NAMALWA (cell line): ENCODE measurements at regions not wholly inside any gene's neighbourhood (a gene's known extent, or its start where the extent isn't known, plus 50 kb on each side); places are given as distances from the start of the nearest gene placed in this dataset.
"Not testable (repeated sequence)": the region's sequence is repeated elsewhere in the genome, so short reads cannot be mapped to it uniquely, and the experiment has no call there.

ENCODE experiments used
- DNase-seq: peaks from one replicate; pipeline ENCODE4 v3.0.0-alpha.2; 2015; ENCODE audit warnings: low spot score

DNA sequence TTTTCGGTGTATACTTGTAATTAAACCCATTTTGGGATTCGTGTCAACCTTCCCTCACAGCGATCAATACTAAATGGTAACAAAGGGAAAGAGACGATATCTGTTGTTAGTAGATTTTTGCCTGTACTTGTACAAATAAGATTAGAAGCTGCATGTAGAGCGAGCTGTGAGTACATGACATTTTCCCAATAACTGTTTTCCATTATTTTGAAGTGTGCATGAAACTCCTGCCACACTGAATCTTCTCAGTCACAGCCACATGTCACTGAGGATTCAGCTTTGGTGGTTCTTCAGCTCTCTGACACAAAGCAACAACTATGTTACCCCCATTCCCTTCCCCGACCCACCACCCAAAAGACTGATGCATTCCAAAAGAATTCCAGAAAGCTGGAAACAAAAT, 685.6 kb downstream of the EFNA5 start:
- no peak for DNase-seq

DNA sequence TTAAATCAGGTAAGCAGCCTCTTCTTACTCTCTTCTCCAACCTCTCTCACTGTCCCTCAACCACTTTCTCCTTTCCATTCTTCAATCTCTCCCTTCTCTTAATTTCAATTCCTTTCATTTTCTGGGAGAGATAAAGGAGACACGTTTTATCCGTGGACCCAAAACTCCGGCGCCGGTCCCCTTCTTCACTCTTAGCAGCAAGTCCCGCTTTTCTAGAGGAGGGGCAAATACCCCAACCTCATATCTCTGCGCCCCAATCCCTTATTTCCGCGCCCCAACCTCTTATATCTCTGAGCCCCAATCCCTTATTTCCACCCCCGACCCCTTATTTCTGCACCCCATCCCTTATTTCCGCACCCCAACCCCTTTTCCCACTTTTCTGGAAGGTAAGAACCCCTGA, 691.6 kb downstream of the EFNA5 start:
- not testable (repeated sequence) for DNase-seq

DNA sequence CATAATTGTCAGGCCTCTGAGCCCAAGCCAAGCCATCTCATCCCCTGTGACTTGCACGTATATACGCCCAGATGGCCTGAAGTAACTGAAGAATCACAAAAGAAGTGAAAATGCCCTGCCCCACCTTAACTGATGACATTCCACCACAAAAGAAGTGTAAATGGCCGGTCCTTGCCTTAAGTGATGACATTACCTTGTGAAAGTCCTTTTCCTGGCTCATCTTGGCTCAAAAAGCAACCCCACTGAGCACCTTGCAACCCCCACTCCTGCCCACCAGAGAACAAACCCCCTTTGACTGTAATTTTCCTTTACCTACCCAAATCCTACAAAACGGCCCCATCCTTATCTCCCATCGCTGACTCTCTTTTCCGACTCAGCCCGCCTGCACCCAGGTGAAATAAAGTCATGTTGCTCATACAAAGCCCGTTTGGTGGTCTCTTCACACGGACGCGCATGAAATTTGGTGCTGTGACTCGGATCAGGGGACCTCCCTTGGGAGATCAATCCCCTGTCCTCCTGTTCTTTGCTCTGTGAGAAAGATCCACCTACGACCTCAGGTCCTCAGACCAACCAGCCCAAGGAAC, 692.1 kb downstream of the EFNA5 start:
- not testable (repeated sequence) for DNase-seq

DNA sequence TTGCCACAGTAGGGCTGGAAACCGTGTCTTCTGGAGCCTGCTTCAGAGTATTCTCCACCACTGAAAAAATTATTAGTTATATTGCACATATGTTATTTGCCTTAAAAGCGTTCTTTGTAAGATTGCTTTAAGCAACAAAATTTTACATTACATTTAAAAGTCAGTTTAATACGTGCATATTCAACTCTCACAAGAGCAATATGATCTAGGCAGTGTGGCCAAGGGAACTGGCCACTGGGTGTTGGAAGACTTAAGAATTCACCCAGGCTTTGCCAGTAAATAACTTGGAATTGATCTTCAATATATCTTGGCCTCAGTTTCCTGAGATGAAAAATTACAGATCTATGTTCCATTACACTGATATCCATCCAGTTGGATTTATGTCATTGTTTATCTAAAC, 694.4 kb downstream of the EFNA5 start:
- DNase-seq, result no peak

GRCh38 chr5:106974272-106974671, 696.5 kb downstream of the EFNA5 start:
- DNase-seq, result no peak

DNA sequence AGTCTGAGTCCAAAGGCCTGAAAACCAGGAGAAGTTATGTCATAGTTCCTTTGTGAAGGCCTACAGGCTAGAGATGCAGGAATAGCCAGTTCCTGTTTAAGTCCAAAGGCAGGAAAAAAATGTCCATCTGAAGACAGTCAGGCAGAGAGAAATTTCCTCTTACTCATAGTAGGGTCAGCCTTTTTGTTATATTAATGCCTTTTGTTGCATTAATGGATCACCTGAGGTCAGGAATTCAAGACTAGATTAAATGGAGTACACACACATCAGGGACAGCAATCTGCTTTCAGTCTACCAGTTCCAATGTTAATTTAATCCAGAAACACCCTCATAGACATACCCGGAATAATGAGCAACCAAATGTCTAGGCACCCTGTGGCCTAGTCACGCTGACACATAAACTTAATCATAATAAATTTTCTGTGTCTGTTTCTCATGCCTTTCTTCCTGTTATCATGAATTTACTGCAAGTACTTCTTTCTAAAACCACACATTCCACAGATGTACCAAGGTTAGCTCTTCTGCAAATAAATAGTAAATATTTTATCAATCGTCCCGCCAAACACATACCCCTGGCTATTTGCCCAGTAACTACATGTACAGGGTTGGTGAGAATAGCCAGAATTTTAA, 703.9 kb downstream of the EFNA5 start:
- no peak for DNase-seq

DNA sequence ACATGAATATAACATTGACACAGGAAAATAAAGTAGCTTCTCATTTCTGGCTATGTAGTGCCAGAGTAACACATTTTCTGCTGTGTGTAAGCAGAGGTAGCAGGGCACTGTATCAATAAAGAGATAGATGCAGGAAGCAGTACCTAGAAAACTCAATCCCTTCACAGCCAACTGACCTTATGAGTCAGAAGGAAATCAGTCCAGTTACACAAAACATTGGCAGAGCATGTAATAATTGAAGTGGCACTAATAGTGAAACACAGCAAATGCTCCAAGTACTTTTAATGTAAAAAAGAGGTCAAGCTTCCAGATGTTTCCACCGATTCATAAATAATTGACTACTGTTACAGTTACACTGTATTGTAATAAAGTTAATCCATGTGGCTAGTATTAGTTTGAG, 706.6 kb downstream of the EFNA5 start:
- DNase-seq, result no peak

- DNase-seq, result no peak
Measured at GRCh38 chr5:106963630-106964029, 707.1 kb downstream of the EFNA5 start.

GRCh38 chr5:106962464-106963230, 708.1 kb downstream of the EFNA5 start:
- DNase-seq, result no peak

DNA sequence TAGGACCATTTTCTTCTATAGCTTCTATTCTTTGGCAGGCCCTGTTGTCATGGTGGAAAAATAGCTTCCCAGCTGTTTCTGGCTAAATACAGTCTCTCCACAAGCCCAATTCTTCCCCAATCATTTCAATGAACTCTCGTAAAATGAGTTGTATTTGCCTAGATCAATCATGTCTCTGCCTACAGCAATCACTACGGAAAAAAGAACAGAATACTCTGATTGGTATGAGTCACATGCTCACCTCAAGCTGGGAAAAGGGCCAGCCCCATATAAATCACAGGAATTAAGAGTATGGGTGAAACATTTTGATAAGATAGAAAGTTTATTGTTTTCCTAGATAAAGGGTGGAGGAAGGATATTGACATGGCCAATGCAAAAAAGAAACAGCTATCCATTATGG, 711.4 kb downstream of the EFNA5 start:
- DNase-seq, result no peak

GRCh38 chr5:106957336-106957735, 713.4 kb downstream of the EFNA5 start:
- DNase-seq, result no peak

DNA sequence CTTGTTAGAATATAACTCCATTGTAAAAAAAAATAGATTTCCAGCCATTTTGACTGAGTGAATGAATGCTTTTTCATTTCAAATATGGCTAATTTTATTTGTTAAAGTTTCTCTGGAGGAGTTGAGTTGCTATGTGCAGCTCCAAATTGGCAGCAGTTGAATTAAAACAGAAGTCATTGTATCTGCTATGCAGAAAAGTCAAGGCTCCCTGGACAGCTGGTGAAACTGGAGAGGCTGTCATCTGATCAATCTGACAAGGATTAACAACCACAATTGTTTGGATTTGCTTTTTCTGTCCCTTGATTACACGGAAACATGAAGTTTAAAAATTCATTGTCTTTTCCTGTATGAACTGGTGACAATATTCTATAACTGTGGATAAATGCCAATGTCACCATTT, 713.9 kb downstream of the EFNA5 start:
- DNase-seq, result no peak

- no peak for DNase-seq
Measured at GRCh38 chr5:106956187-106956586, 714.5 kb downstream of the EFNA5 start.

DNA sequence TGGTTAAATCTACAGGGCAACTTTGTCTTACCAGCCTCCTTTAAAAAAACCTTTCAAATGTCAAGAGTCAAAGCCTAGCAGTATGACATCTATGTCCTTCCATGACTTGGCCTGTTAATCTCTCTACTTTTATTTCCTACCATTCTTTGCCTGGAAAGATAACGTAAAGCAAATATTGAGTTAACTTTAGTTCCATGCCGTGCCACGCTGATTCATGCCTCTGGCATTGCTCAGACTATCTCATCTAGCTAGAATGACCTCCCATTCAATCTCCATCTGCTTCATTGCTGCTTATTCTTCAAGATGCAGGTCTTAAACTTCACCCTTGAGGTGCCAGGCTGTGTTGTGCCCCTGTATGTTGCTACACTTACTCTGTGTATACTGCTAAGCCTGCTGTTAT, 729.8 kb downstream of the EFNA5 start:
- DNase-seq, result no peak

- DNase-seq, result no peak
Measured at GRCh38 chr5:106940301-106940846, 730.4 kb downstream of the EFNA5 start.

DNA sequence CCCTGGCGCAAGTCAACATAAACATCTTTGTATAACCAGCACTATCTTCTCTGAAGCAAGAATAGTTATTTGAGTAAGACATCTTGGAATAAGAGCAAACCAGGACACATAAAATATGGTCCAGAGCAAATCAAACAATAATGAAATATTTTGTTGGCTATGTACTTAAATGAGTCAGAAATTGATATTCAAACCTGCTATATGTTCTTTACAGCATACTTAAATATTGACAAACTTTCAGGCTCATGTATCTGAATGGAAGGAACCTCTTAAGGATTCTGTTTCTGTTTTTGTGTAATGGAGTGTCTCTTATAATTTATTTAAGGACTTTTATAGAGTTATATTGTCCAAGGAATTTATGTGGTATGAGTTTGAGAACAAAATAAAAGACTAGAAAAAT, 747.3 kb downstream of the EFNA5 start:
- DNase-seq, result no peak

GRCh38 chr5:106921567-106921966, 749.2 kb downstream of the EFNA5 start:
- DNase-seq, result peak; percentile 6

DNA sequence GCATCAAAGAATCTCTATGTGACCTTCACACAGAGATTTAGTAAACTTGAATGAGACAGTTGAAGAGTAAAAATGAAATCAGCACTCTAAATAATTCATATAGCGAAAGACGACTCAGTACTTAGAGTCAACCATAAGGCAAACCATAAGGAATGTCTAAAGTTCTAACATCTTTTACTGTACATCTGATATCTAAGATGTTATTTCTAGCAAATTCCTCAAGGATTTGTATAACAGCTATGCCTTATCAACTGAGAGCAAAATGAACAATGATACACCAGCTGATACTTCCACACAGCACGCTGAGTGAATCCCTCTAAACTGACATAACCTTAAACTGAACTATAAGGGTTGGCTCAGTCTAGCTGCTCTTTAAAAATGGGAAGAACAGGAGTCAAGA, 760.3 kb downstream of the EFNA5 start:
- no peak for DNase-seq

DNA sequence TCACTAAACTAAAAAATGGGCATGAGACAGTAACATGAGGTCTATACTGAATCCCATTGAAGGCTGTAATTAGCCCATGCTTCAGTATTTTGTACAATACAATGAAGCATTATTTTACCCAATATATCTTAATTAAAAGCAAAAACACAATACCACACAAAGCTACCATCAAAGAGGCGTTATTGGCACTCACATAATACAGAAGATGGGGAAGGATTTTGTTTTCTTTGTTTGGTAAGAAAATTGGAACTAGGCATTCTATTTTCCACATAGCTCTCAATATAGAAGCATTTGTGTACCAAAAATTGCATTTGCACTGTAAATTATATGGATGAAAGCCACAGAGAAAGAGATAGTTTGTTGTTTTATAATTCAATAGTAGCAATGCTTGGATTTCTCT, 761.0 kb downstream of the EFNA5 start:
- no peak for DNase-seq

DNA sequence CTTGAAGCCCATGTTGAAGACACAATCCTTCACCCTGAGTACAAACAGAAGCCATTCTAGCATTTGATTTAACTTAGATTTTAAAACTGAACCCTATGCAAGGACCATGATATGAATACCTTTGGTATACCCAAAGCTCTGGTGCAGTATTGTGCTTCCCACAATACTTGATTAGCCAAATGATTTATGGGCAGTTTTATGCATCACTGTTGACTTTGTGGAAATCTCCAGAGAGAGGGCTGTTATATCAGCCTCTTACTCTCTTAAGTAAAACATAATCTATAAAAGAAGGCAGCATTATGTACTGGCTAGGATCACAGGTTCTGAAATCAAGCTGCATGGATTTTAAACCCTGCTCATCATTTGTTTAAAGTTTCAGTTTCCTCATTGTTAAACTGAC, 762.8 kb downstream of the EFNA5 start:
- no peak for DNase-seq

- no peak for DNase-seq
Measured at GRCh38 chr5:106906199-106906598, 764.5 kb downstream of the EFNA5 start.

- DNase-seq, result no peak
Measured at GRCh38 chr5:106894964-106895363, 775.8 kb downstream of the EFNA5 start.

- DNase-seq, result no peak
Measured at GRCh38 chr5:106882035-106882434, 788.7 kb downstream of the EFNA5 start.
